Neural cell (in vitro differentiated cells): ENCODE measurements at regions not wholly inside any gene's neighbourhood (a gene's known extent, or its start where the extent isn't known, plus 50 kb on each side); places are given as distances from the start of the nearest gene placed in this dataset.

Experiments
- H2AFZ ChIP-seq: fragments of 200-600, 300-800 bp; sonication (generic), shearing (Covaris generic); 2 replicates; pipeline ENCODE4 v1.6.0; 2014; ENCODE audit warnings: low read depth, mild to moderate bottlenecking, antibody characterized with exemption, low read length, moderate library complexity
- H3F3A ChIP-seq: fragments of 200-600 bp; shearing (Covaris generic); 2 replicates; pipeline ENCODE4 v1.6.1; 2016; ENCODE audit warnings: mild to moderate bottlenecking, moderate library complexity, mixed read lengths, antibody characterized with exemption, low read length; ENCODE audit not compliant: insufficient read depth, poor library complexity, severe bottlenecking
- H3K27ac ChIP-seq: fragments of 200-600, 300-800 bp; sonication (generic), shearing (Covaris generic); 2 replicates; pipeline ENCODE4 v1.5.1; 2014; ENCODE audit warnings: mild to moderate bottlenecking, low read length, moderate library complexity
- H3K27me3 ChIP-seq: fragments of 300-800, 200-600 bp; sonication (generic), shearing (Covaris generic); 2 replicates; pipeline ENCODE4 v1.6.0; 2014; ENCODE audit warnings: mild to moderate bottlenecking, low read depth, low read length, moderate library complexity; ENCODE audit not compliant: insufficient read depth
- H3K36me3 ChIP-seq: fragments of 300-800, 200-600 bp; sonication (generic), shearing (Covaris generic); 2 replicates; pipeline ENCODE4 v1.5.1; 2014; ENCODE audit warnings: mild to moderate bottlenecking, antibody characterized with exemption, low read length, moderate library complexity; ENCODE audit not compliant: insufficient read depth
- H3K4me2 ChIP-seq: fragments of 300-800, 200-600 bp; sonication (generic), shearing (Covaris generic); 2 replicates; pipeline ENCODE4 v1.6.0; 2014; ENCODE audit warnings: mild to moderate bottlenecking, low read length
- H3K4me3 ChIP-seq: fragments of 300-800, 200-600 bp; sonication (generic), shearing (Covaris generic); 2 replicates; pipeline ENCODE4 v1.5.1; 2014; ENCODE audit warnings: mild to moderate bottlenecking, low read length, moderate library complexity
- H3K79me2 ChIP-seq: fragments of 200-600 bp; shearing (Covaris generic); replicated peaks from 2 replicates; pipeline ENCODE4 v1.6.0; 2014; ENCODE audit warnings: mild to moderate bottlenecking, low read length, moderate library complexity; ENCODE audit not compliant: insufficient read depth
- H3K9ac ChIP-seq: fragments of 300-800, 200-600 bp; sonication (generic), shearing (Covaris generic); 2 replicates; pipeline ENCODE4 v1.6.1; 2016; ENCODE audit warnings: mild to moderate bottlenecking, low read length, mixed read lengths
- H3K9me2 ChIP-seq: fragments of 200-600 bp; shearing (Covaris generic); 2 replicates; pipeline ENCODE4 v1.6.1; 2016; ENCODE audit warnings: mild to moderate bottlenecking, low read length, mixed read lengths; ENCODE audit not compliant: insufficient read depth
- H3K9me3 ChIP-seq: fragments of 200-600, 300-800 bp; sonication (generic), shearing (Covaris generic); 2 replicates; pipeline ENCODE4 v1.6.1; 2016; ENCODE audit warnings: mild to moderate bottlenecking, mixed run types, low read length, moderate library complexity, mixed read lengths
- H4K20me1 ChIP-seq: fragments of 200-600 bp; shearing (Covaris generic); 2 replicates; pipeline ENCODE4 v1.6.1; 2016; ENCODE audit warnings: mild to moderate bottlenecking, mixed run types; ENCODE audit not compliant: insufficient read depth
- EP300 ChIP-seq: fragments of 450-650 bp; conservative IDR thresholded peaks from 2 replicates; pipeline ENCODE4 v1.6.1; 2014; ENCODE audit warnings: antibody characterized with exemption, mild to moderate bottlenecking, moderate library complexity; ENCODE audit not compliant: poor library complexity, severe bottlenecking
- EZH2 ChIP-seq: fragments of 200-600, 300-800 bp; shearing (Covaris generic), sonication (generic); IDR thresholded peaks from 2 replicates; pipeline ENCODE4 v1.6.1; 2014; ENCODE audit warnings: antibody characterized with exemption, low read length, borderline replicate concordance, mild to moderate bottlenecking; ENCODE audit not compliant: insufficient read depth, poor library complexity, severe bottlenecking
- MXI1 ChIP-seq: fragments of 450-650 bp; conservative IDR thresholded peaks from 2 replicates; pipeline ENCODE4 v1.6.1; 2014; ENCODE audit warnings: antibody characterized with exemption, mild to moderate bottlenecking; ENCODE audit not compliant: poor library complexity, severe bottlenecking
- POLR2AphosphoS5 ChIP-seq: IDR thresholded peaks from 2 replicates; pipeline ENCODE4 v1.6.1; 2012
- RAD21 ChIP-seq: fragments of 450-650 bp; conservative IDR thresholded peaks from 2 replicates; pipeline ENCODE4 v1.6.1; 2014; ENCODE audit warnings: antibody characterized with exemption, mild to moderate bottlenecking, moderate library complexity
- SMC3 ChIP-seq: fragments of 450-650 bp; conservative IDR thresholded peaks from 2 replicates; pipeline ENCODE4 v1.6.1; 2014; ENCODE audit warnings: antibody characterized with exemption, mild to moderate bottlenecking, moderate library complexity; ENCODE audit not compliant: poor library complexity
- TAF1 ChIP-seq: IDR thresholded peaks from 2 replicates; pipeline ENCODE4 v1.6.1; 2012; ENCODE audit warnings: low read depth
- TF ChIP-seq, protein P1 (sequence below): fragments of 450-650 bp; IDR thresholded peaks from 2 replicates; pipeline ENCODE4 v1.5.1; 2014; ENCODE audit warnings: antibody characterized with exemption, mild to moderate bottlenecking, moderate library complexity; ENCODE audit not compliant: poor library complexity, severe bottlenecking
- TF ChIP-seq, protein P2 (sequence below): IDR thresholded peaks from 2 replicates; pipeline ENCODE4 v1.6.1; 2012; ENCODE audit warnings: borderline replicate concordance

DNA sequence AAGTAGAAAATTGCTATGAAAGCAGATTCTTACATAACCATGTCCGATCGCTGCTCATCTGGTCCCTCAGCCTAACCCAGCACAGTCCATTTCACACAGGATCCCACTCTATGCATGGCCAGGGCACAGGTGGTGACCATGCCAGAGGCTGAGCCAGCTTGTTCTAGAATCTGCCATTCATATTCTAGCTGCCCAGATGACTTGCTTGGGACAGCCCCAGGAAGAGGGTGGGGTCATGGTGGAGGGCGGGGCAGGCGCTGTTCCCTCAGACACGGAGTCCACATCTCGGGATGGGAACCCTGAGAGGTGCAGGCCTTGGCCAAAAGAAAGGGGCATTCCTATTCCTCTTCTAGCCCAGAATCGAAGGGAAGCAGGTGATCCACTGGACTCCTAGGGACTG lies 275.2 kb upstream of the IRX2 start:
- Histone ChIP-seq H3K27ac (no peak overlapping the region), H3K9me2 (no peaks in the 10 kb centered on the region), H3F3A (no peaks in the 10 kb centered on the region), H3K79me2 (no peaks in the 10 kb centered on the region), H3K9ac (no peak overlapping the region), H3K27me3 (no peaks in the 10 kb centered on the region), H3K36me3 (no peaks in the 10 kb centered on the region), H2AFZ (no peak overlapping the region), H3K4me2 (no peak overlapping the region), H4K20me1 (no peaks in the 10 kb centered on the region), H3K9me3 (no peaks in the 10 kb centered on the region), H3K4me3 (no peak overlapping the region)
- TF ChIP-seq MXI1 (no peak), SMC3 (no peak), EP300 (no peak), POLR2AphosphoS5 (no peak), TAF1 (no peak), EZH2 (no peak), RAD21 (no peak)
- TF ChIP-seq, protein P1, sequence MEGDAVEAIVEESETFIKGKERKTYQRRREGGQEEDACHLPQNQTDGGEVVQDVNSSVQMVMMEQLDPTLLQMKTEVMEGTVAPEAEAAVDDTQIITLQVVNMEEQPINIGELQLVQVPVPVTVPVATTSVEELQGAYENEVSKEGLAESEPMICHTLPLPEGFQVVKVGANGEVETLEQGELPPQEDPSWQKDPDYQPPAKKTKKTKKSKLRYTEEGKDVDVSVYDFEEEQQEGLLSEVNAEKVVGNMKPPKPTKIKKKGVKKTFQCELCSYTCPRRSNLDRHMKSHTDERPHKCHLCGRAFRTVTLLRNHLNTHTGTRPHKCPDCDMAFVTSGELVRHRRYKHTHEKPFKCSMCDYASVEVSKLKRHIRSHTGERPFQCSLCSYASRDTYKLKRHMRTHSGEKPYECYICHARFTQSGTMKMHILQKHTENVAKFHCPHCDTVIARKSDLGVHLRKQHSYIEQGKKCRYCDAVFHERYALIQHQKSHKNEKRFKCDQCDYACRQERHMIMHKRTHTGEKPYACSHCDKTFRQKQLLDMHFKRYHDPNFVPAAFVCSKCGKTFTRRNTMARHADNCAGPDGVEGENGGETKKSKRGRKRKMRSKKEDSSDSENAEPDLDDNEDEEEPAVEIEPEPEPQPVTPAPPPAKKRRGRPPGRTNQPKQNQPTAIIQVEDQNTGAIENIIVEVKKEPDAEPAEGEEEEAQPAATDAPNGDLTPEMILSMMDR: no peak
- TF ChIP-seq, protein P2, sequence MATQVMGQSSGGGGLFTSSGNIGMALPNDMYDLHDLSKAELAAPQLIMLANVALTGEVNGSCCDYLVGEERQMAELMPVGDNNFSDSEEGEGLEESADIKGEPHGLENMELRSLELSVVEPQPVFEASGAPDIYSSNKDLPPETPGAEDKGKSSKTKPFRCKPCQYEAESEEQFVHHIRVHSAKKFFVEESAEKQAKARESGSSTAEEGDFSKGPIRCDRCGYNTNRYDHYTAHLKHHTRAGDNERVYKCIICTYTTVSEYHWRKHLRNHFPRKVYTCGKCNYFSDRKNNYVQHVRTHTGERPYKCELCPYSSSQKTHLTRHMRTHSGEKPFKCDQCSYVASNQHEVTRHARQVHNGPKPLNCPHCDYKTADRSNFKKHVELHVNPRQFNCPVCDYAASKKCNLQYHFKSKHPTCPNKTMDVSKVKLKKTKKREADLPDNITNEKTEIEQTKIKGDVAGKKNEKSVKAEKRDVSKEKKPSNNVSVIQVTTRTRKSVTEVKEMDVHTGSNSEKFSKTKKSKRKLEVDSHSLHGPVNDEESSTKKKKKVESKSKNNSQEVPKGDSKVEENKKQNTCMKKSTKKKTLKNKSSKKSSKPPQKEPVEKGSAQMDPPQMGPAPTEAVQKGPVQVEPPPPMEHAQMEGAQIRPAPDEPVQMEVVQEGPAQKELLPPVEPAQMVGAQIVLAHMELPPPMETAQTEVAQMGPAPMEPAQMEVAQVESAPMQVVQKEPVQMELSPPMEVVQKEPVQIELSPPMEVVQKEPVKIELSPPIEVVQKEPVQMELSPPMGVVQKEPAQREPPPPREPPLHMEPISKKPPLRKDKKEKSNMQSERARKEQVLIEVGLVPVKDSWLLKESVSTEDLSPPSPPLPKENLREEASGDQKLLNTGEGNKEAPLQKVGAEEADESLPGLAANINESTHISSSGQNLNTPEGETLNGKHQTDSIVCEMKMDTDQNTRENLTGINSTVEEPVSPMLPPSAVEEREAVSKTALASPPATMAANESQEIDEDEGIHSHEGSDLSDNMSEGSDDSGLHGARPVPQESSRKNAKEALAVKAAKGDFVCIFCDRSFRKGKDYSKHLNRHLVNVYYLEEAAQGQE: no peak

DNA sequence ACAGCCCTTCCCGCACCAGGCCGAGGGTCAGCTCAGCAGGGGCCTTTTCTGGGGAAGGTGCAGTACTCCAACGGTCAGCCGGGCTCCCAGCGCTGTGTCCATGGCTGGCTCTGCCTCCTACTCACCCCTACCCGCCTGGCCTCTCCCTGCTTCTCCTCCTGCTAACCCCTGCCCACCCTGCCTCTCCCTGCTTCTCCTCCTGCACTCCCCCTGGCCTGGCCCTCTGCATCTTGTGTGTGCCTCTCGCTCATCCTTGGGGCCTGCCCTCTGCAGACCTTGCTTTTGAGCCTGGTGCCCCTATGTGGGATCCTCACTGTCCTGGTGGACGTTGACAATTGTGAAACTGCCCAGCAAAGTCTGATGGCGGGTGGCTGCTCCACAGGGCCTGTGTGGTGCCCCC lies 274.6 kb upstream of the IRX2 start:
- H3K4me2 ChIP-seq: no peak overlapping the region
- H3K4me3 ChIP-seq: no peak overlapping the region
- H3K79me2 ChIP-seq: no peaks in the 10 kb centered on the region

More for the DNA sequence above, 274.6 kb upstream of the IRX2 start:
- H3K27me3 ChIP-seq: no peaks in the 10 kb centered on the region
- H3F3A ChIP-seq: no peaks in the 10 kb centered on the region
- TF ChIP-seq RAD21 (no peak), TAF1 (no peak), MXI1 (no peak), EP300 (no peak), EZH2 (no peak), POLR2AphosphoS5 (no peak), SMC3 (no peak)
- TF ChIP-seq, protein P2: no peak
- TF ChIP-seq, protein P1: no peak
- no peak overlapping the region for H3K9ac ChIP-seq
- H4K20me1 ChIP-seq: no peaks in the 10 kb centered on the region
- no peaks in the 10 kb centered on the region for H3K9me2 ChIP-seq
- H3K9me3 ChIP-seq: no peaks in the 10 kb centered on the region
- H3K36me3 ChIP-seq: no peaks in the 10 kb centered on the region
- no peak overlapping the region for H2AFZ ChIP-seq
- no peak overlapping the region for H3K27ac ChIP-seq
